ENCODE measurements at regions not wholly inside any gene's neighbourhood (a gene's known extent, or its start where the extent isn't known, plus 50 kb on each side); places are given as distances from the start of the nearest gene placed in this dataset.

- Histone ChIP-seq H3K4me1 (ENCODE audit: control insufficient read depth, low read length) (no peaks in the 10 kb centered on the region), H3K36me3 (ENCODE audit: control insufficient read depth, low read length) (no peaks in the 10 kb centered on the region), H3K27me3 (ENCODE audit: control insufficient read depth, low read length) (no peaks in the 10 kb centered on the region), H3K79me2 (ENCODE audit: control insufficient read depth, low read length) (no peaks in the 10 kb centered on the region), H3F3A (ENCODE audit: control insufficient read depth, insufficient read depth) (no peaks in the 10 kb centered on the region), H4K20me1 (ENCODE audit: control insufficient read depth, insufficient read depth, low read depth, low read length) (no peaks in the 10 kb centered on the region), H3K27ac (ENCODE audit: low read depth, low read length) (no peak overlapping the region), H3K4me2 (ENCODE audit: low read length) (no peak overlapping the region), H3K4me3 (ENCODE audit: low read length) (no peak overlapping the region), H3K9me2 (replicated peaks; ENCODE audit: control insufficient read depth, low read length) (no peaks in the 10 kb centered on the region), H3K9me3 (ENCODE audit: control insufficient read depth, insufficient read depth, low read length) (peaks cover 6% of the 10 kb centered on the region; the same call in 1 of the 2 replicates)
- no peak for TF ChIP-seq EZH2phosphoT487 (IDR thresholded peaks at IDR 0.05; ENCODE audit: borderline replicate concordance, low read length)
- TF ChIP-seq, protein P1, sequence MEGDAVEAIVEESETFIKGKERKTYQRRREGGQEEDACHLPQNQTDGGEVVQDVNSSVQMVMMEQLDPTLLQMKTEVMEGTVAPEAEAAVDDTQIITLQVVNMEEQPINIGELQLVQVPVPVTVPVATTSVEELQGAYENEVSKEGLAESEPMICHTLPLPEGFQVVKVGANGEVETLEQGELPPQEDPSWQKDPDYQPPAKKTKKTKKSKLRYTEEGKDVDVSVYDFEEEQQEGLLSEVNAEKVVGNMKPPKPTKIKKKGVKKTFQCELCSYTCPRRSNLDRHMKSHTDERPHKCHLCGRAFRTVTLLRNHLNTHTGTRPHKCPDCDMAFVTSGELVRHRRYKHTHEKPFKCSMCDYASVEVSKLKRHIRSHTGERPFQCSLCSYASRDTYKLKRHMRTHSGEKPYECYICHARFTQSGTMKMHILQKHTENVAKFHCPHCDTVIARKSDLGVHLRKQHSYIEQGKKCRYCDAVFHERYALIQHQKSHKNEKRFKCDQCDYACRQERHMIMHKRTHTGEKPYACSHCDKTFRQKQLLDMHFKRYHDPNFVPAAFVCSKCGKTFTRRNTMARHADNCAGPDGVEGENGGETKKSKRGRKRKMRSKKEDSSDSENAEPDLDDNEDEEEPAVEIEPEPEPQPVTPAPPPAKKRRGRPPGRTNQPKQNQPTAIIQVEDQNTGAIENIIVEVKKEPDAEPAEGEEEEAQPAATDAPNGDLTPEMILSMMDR (IDR thresholded peaks at IDR 0.05; ENCODE audit: low read depth, low read length, poor library complexity, severe bottlenecking), result no peak
Observed at GRCh38 chr2:155240176-155240575, 541.7 kb downstream of the KCNJ3 start.

GRCh38 chr2:155235710-155236109 lies 537.2 kb downstream of the KCNJ3 start:
- Histone ChIP-seq H3K4me3 (ENCODE audit: low read length) (no peak overlapping the region), H3K4me1 (ENCODE audit: control insufficient read depth, low read length) (no peaks in the 10 kb centered on the region), H3K79me2 (ENCODE audit: control insufficient read depth, low read length) (no peaks in the 10 kb centered on the region), H3K36me3 (ENCODE audit: control insufficient read depth, low read length) (no peaks in the 10 kb centered on the region), H3F3A (ENCODE audit: control insufficient read depth, insufficient read depth) (no peaks in the 10 kb centered on the region), H3K27me3 (ENCODE audit: control insufficient read depth, low read length) (no peaks in the 10 kb centered on the region), H3K4me2 (ENCODE audit: low read length) (no peak overlapping the region), H3K9me3 (ENCODE audit: control insufficient read depth, insufficient read depth, low read length) (peaks cover 12% of the 10 kb centered on the region; the same call in 1 of the 2 replicates), H3K27ac (ENCODE audit: low read depth, low read length) (no peak overlapping the region), H4K20me1 (ENCODE audit: control insufficient read depth, insufficient read depth, low read depth, low read length) (no peaks in the 10 kb centered on the region), H3K9me2 (replicated peaks; ENCODE audit: control insufficient read depth, low read length) (no peaks in the 10 kb centered on the region)
- TF ChIP-seq, protein P1 (IDR thresholded peaks at IDR 0.05; ENCODE audit: low read depth, low read length, poor library complexity, severe bottlenecking), result no peak
- no peak for TF ChIP-seq EZH2phosphoT487 (IDR thresholded peaks at IDR 0.05; ENCODE audit: borderline replicate concordance, low read length)

GRCh38 chr2:155223781-155224406 lies 525.4 kb downstream of the KCNJ3 start:
- Histone ChIP-seq H3K27ac (ENCODE audit: low read depth, low read length) (no peak overlapping the region), H4K20me1 (ENCODE audit: control insufficient read depth, insufficient read depth, low read depth, low read length) (no peaks in the 10 kb centered on the region), H3K4me1 (ENCODE audit: control insufficient read depth, low read length) (peaks cover 10% of the 10 kb centered on the region), H3F3A (ENCODE audit: control insufficient read depth, insufficient read depth) (no peaks in the 10 kb centered on the region), H3K4me3 (ENCODE audit: low read length) (no peak overlapping the region), H3K4me2 (ENCODE audit: low read length) (no peak overlapping the region), H3K27me3 (ENCODE audit: control insufficient read depth, low read length) (no peaks in the 10 kb centered on the region), H3K79me2 (ENCODE audit: control insufficient read depth, low read length) (no peaks in the 10 kb centered on the region), H3K9me2 (replicated peaks; ENCODE audit: control insufficient read depth, low read length) (no peaks in the 10 kb centered on the region), H3K36me3 (ENCODE audit: control insufficient read depth, low read length) (no peaks in the 10 kb centered on the region), H3K9me3 (ENCODE audit: control insufficient read depth, insufficient read depth, low read length) (no peaks in the 10 kb centered on the region)
- no peak for TF ChIP-seq EZH2phosphoT487 (IDR thresholded peaks at IDR 0.05; ENCODE audit: borderline replicate concordance, low read length)
- TF ChIP-seq, protein P1 (IDR thresholded peaks at IDR 0.05; ENCODE audit: low read depth, low read length, poor library complexity, severe bottlenecking), result peak; percentile 46

All from DOHH2 (cell line).